CD4-positive, alpha-beta memory T cell (primary cell): ENCODE measurements at regions not wholly inside any gene's neighbourhood (a gene's known extent, or its start where the extent isn't known, plus 50 kb on each side); places are given as distances from the start of the nearest gene placed in this dataset.

Source experiments
- CTCF ChIA-PET: fragments of 350-600 bp; sonication (Branson Sonifier 250); formaldehyde crosslinking; loops from one replicate; lab custom pipeline; 2021; ENCODE audit warnings: inconsistent platforms; ENCODE audit not compliant: partially characterized antibody; lab: Charles Lee
- POLR2A ChIA-PET: fragments of 350-600 bp; sonication (Branson Sonifier 250); formaldehyde crosslinking; loops from one replicate; lab custom pipeline; 2021; ENCODE audit not compliant: partially characterized antibody; lab: Charles Lee
- DNase-seq, 5 donors: peaks; one replicate each; pipeline versions ENCODE4 v3.0.0 to v3.0.0-alpha.2; 2020 to 2022; ENCODE audit warnings: mixed read lengths in 1 of 5
- H3K27ac ChIP-seq: one replicate; pipeline ENCODE4 v1.7.0; 2013; ENCODE audit warnings: low read depth, low read length
- H3K27me3 ChIP-seq: 2 replicates; pipeline ENCODE4 v1.7.0; 2013; ENCODE audit warnings: mild to moderate bottlenecking, low read length, moderate library complexity; ENCODE audit not compliant: insufficient read depth
- H3K36me3 ChIP-seq: 2 replicates; pipeline ENCODE4 v1.7.0; 2013; ENCODE audit warnings: mild to moderate bottlenecking, low read length, moderate library complexity; ENCODE audit not compliant: insufficient read depth
- H3K4me1 ChIP-seq: 2 replicates; pipeline ENCODE4 v1.7.0; 2013; ENCODE audit warnings: mild to moderate bottlenecking, low read length, moderate library complexity; ENCODE audit not compliant: insufficient read depth
- H3K4me3 ChIP-seq, 2 donors: one replicate each; pipeline ENCODE4 v1.7.0; 2013; ENCODE audit warnings: low read length in 2 of 2, mild to moderate bottlenecking in 1 of 2
- H3K9me3 ChIP-seq, 2 donors: one replicate each; pipeline ENCODE4 v1.7.0; 2013; ENCODE audit warnings: low read length in 2 of 2, control low read depth in 1 of 2; ENCODE audit not compliant: control insufficient read depth in 1 of 2
- H3K27ac Mint-ChIP-seq, 7 donors: one replicate each; pipeline ENCODE4 v1.8.0; 2020 to 2021; ENCODE audit warnings: mixed read lengths in 7 of 7, mild to moderate bottlenecking in 6 of 7, inconsistent platforms in 3 of 7, moderate library complexity in 3 of 7
- H3K27me3 Mint-ChIP-seq, 2 donors: one replicate each; pipeline ENCODE4 v1.8.0; 2020 to 2021; ENCODE audit warnings: mixed read lengths in 2 of 2
- H3K36me3 Mint-ChIP-seq, 2 donors: one replicate each; pipeline ENCODE4 v1.8.0; 2020 to 2021; ENCODE audit warnings: mixed read lengths in 2 of 2, inconsistent platforms in 1 of 2, mild to moderate bottlenecking in 1 of 2
- H3K4me1 Mint-ChIP-seq, 4 donors: one replicate each; pipeline ENCODE4 v1.8.0; 2020 to 2021; ENCODE audit warnings: mixed read lengths in 4 of 4, mild to moderate bottlenecking in 1 of 4
- H3K4me3 Mint-ChIP-seq, 8 donors: one replicate each; pipeline ENCODE4 v1.8.0; 2020 to 2021; ENCODE audit warnings: mixed read lengths in 8 of 8, mild to moderate bottlenecking in 7 of 8, moderate library complexity in 6 of 8, inconsistent platforms in 3 of 8
- H3K9me3 Mint-ChIP-seq, 8 donors: one replicate each; pipeline ENCODE4 v1.8.0; 2020 to 2021; ENCODE audit warnings: mixed read lengths in 8 of 8, mild to moderate bottlenecking in 5 of 8, inconsistent platforms in 3 of 8, moderate library complexity in 1 of 8
- intact Hi-C: fragments of 100-400 bp; cut with micrococcal nuclease; formaldehyde crosslinking; loops from one replicate; pipeline ENCODE4 v1.15.1; 2023

DNA sequence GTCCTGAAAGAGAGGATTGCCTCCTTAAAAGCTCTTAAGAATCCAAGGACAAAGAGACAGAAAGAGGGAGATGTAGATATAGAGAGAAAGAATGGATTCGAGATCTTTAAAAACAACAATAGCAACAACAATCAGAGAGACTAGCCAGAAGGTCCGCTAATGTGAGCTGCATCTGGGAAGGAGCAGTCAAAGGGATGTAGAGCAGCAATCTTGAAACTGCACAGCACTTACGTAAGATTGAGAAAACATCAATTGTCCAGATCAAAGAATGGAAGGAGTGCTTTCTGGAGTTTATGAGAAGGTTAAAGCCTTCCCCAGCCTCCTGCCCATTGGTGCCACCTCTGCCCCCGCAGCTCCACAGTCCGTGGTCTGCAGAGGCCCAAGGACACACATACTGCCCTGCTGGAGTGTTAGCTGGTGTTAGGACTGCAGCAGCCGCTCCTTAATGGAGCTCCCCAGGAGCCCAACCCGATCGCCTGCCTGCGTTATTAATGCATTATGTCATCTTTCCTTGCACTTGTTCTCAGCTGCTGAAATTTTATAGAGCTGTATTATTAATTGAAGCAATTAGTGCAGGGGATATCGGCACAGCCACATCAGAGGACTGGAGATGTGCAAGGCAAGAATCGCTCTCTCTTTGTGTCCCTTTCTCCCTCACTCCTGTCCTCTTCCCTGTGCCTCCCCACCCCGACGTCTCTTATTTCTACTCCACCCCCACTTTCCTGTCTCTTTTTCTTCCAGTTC, 73.0 kb upstream of the CALM2 start:
- no peaks in the 10 kb centered on the region for H3K4me1 ChIP-seq
- Mint-ChIP-seq H3K36me3 (no peaks in the 10 kb centered on the region), H3K4me3 (no peak overlapping the region), H3K9me3 (no peaks in the 10 kb centered on the region), H3K27ac (peak overlapping the region in 1 of 7 donors; percentile 7), H3K27me3 (peaks cover 3 to 9% of the 10 kb centered on the region in 2 donors), H3K4me1 (no peaks in the 10 kb centered on the region)
- no peaks in the 10 kb centered on the region for H3K36me3 ChIP-seq
- CTCF ChIA-PET = no interaction called here
- H3K27ac ChIP-seq = no peak overlapping the region
- intact Hi-C loops = no loop called here
- DNase-seq = no peak
- POLR2A ChIA-PET = no interaction called here
- no peaks in the 10 kb centered on the region for H3K9me3 ChIP-seq
- H3K27me3 ChIP-seq = no peaks in the 10 kb centered on the region
- H3K4me3 ChIP-seq = no peak overlapping the region

DNA sequence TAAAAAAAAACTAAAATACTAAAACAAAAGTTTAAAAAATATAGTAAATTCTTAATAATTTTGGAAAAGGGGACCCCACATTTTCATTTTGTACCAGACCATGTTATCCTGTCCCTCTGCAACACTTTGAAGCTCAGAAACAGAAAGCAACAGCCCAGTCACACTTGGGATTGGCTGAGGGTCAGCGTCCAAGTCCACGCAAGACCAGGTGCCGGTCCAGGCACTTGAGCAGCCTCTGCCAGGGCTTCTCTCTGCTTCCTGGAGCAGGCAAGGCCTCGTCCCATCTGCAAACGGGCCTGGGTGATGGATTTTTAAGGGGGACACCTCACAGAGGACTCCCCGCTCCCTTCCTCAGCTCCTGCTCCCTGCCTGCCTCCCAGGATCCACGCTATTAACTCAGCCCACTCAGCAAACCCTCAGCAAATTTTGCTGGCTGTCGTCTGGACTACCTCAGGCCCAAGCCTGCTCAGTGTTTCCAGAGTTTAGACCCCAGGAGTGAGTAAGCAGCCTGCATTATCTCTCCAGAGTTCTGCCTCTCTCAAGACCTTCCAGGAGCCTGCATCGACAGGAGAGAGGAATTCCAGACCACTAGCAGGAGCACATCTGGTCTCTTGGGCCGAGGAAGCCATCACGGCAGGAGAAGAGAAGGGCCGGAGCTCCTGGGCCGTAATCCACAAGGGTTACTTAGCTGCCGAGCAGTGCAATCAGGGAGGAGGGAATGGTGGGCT, 67.4 kb upstream of the CALM2 start:
- no peaks in the 10 kb centered on the region for H3K4me1 ChIP-seq
- Mint-ChIP-seq H3K27me3 (peaks cover 3% of the 10 kb centered on the region in 2 donors), H3K36me3 (no peaks in the 10 kb centered on the region), H3K4me3 (no peak overlapping the region), H3K9me3 (no peaks in the 10 kb centered on the region), H3K4me1 (no peaks in the 10 kb centered on the region), H3K27ac (no peak overlapping the region)
- CTCF ChIA-PET = no interaction called here
- no peak for DNase-seq
- H3K36me3 ChIP-seq = no peaks in the 10 kb centered on the region
- no peaks in the 10 kb centered on the region for H3K9me3 ChIP-seq
- H3K27me3 ChIP-seq = no peaks in the 10 kb centered on the region
- H3K27ac ChIP-seq = no peak overlapping the region
- H3K4me3 ChIP-seq = no peak overlapping the region
- intact Hi-C loops = no loop called here
- POLR2A ChIA-PET = no interaction called here

DNA sequence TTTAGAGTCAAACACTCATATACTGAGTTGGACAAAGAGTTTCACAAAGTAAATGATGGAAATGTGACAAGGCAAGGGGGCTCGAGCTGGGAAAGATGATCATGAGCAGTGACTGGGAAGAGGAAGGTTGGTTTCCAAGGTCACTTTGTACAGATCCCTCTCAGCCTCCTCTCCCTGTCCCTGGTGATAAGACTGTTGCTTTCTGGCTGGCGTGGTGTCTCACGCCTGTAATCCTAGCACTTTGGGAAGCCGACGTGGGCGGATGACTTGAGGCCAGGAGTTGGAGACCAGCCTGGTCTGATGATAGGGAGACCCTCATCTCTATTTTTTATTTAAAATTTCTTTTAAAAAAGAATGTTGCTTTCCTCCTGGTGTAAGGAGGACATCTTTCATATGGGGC, 65.4 kb upstream of the CALM2 start:
- Histone ChIP-seq H3K9me3 (no peaks in the 10 kb centered on the region), H3K27ac (no peak overlapping the region), H3K27me3 (no peaks in the 10 kb centered on the region), H3K4me1 (no peaks in the 10 kb centered on the region), H3K4me3 (no peak overlapping the region), H3K36me3 (no peaks in the 10 kb centered on the region)
- POLR2A ChIA-PET = no interaction called here
- CTCF ChIA-PET = no interaction called here
- H3K4me1 Mint-ChIP-seq = peaks cover 0 to 2% (median 0%) of the 10 kb centered on the region in 4 donors
- H3K36me3 Mint-ChIP-seq = no peaks in the 10 kb centered on the region
- DNase-seq = no peak
- H3K4me3 Mint-ChIP-seq = no peak overlapping the region
- no peak overlapping the region for H3K27ac Mint-ChIP-seq
- H3K9me3 Mint-ChIP-seq = no peaks in the 10 kb centered on the region
- intact Hi-C loops = no loop called here
- H3K27me3 Mint-ChIP-seq = peaks cover 3 to 8% of the 10 kb centered on the region in 2 donors

DNA sequence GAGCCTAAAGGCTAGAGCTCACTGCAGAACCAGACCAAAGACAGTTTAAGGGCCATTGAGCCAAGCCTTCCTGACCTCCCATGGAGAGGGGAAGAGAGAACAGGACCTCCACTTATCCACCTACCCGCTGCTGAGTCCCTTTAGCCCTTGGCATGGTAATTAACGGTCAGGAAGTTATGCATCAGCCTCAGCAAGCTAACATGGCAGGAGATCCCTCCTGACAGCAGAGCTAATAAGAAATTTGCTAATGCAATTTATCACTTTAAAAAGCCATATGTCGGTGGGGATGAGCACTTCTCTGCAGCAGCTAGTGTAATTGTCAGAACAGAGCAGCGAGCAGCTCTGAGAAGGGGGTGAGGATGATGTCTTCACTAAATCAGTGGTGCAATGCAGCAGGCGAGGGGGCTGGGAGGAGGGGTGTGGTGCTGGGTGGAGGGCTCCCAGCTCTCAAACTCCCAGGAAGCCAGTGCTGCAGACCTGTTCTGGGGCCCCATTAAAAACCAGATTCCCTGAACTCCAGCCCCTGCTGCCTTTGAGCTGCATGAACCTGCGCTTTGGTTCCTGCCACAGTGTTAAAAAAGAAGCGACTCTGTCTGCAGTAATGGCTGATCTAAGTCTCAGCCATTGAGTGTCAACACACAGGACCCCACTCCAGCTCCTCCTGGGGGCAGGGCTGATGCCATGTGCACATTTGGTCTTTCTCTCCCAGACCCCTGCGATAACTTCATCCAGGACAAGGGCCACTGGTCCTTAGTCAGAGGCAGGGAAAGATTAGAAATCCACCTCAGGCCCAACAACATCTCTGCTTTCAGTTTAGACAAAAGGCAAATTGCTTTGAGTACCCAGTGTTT, 63.0 kb upstream of the CALM2 start:
- CTCF ChIA-PET = no interaction called here

DNA sequence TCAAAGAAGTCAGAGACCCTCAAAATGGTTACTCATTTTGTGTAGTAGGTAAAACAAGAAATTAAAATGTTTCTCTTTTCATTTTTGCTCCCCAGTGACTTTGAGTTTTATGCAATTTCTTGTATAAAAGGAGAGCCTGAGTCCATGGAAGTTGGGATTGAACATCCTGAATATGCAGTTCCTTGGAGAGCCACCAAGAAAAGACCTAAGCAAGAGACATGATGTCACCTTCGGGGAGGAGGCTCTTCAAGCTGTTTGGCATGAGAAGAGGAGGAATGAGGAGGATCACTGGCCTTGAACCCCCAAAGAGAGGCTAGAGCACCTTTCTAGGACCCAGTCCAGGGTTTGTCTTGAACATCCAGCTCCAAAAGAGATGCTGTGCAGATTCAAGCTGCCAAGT, 62.3 kb upstream of the CALM2 start:
- H3K27me3 Mint-ChIP-seq = peaks cover 0 to 15% of the 10 kb centered on the region in 2 donors
- no peaks in the 10 kb centered on the region for H3K36me3 Mint-ChIP-seq
- Histone ChIP-seq H3K36me3 (no peaks in the 10 kb centered on the region), H3K4me3 (no peak overlapping the region), H3K27me3 (no peaks in the 10 kb centered on the region), H3K27ac (no peak overlapping the region), H3K4me1 (no peaks in the 10 kb centered on the region), H3K9me3 (no peaks in the 10 kb centered on the region)
- intact Hi-C loops = no loop called here
- no peak for DNase-seq
- no peak overlapping the region for H3K27ac Mint-ChIP-seq
- ChIA-PET POLR2A (no interaction called here), CTCF (no interaction called here)
- H3K4me3 Mint-ChIP-seq = no peak overlapping the region
- H3K9me3 Mint-ChIP-seq = no peaks in the 10 kb centered on the region
- H3K4me1 Mint-ChIP-seq = peaks cover 0 to 2% (median 0%) of the 10 kb centered on the region in 4 donors

More for the DNA sequence above, 63.0 kb upstream of the CALM2 start:
- POLR2A ChIA-PET = no interaction called here
- Histone ChIP-seq H3K4me1 (no peaks in the 10 kb centered on the region), H3K27me3 (no peaks in the 10 kb centered on the region), H3K36me3 (no peaks in the 10 kb centered on the region), H3K27ac (no peak overlapping the region), H3K4me3 (no peak overlapping the region), H3K9me3 (no peaks in the 10 kb centered on the region)
- Mint-ChIP-seq H3K4me3 (no peak overlapping the region), H3K36me3 (no peaks in the 10 kb centered on the region), H3K27me3 (peaks cover 0 to 15% of the 10 kb centered on the region in 2 donors), H3K9me3 (no peaks in the 10 kb centered on the region), H3K4me1 (peaks cover 0 to 2% (median 0%) of the 10 kb centered on the region in 4 donors), H3K27ac (no peak overlapping the region)
- no peak for DNase-seq
- intact Hi-C loops = no loop called here

DNA sequence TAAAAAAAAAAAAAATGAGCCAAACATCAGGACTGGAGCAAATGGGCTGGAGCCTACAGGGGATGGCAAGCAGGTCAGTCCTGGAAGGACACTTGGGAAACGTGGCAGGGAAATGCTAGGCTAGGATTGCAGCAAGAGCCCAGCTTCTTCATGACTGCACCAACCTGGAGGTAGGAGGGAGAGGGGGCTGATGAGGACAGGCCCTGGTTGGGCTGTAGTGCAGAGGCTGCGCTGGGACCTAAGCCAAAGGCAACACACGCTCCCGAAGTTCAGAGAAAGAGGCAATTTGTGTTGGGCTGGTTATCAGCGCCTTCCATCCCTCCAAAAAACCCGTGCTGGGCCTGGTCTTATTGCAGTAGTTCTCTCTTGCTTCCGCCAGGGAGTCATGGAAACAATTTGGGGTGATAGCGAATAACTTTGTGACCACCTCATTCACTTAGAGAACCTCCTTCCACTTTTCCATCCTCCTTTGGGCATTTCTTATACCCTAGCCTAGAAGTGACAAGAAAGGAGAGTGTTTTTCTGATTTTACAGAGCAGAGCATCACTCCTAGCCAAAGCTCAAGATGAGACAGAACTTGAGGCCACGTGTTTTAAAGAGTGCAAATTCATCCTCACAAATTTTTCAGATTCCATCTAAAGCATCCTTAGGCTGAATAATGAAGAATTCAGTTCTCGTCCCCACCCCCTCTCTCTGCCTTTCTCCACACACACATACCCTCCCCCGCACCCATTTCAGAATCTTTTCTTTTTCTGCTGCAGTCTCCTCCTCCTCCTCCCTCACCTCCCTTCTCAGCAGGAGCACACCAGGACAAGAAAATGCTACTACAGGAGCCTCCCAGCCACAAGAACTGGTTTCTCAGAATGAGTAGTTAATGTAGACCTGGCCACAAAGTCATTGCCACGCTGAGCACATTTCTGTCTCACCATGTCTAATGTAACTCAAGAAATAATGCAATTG, 61.3 kb upstream of the CALM2 start:
- Mint-ChIP-seq H3K36me3 (no peaks in the 10 kb centered on the region), H3K27ac (peak overlapping the region in 1 of 7 donors; percentile 34), H3K9me3 (no peaks in the 10 kb centered on the region), H3K4me3 (no peak overlapping the region), H3K4me1 (peaks cover 0 to 2% (median 0%) of the 10 kb centered on the region in 4 donors), H3K27me3 (peaks cover 0 to 17% of the 10 kb centered on the region in 2 donors)
- H3K27ac ChIP-seq = no peak overlapping the region
- no peak for DNase-seq
- ChIA-PET POLR2A (interaction anchor here (0.6 kb wide), 1 partner anchor 293 kb away, joined by 3 read pairs; no protein-coding TSS in a partner anchor), CTCF (no interaction called here)
- H3K27me3 ChIP-seq = no peaks in the 10 kb centered on the region
- no peak overlapping the region for H3K4me3 ChIP-seq
- H3K9me3 ChIP-seq = no peaks in the 10 kb centered on the region
- intact Hi-C loops = no loop called here
- no peaks in the 10 kb centered on the region for H3K36me3 ChIP-seq
- H3K4me1 ChIP-seq = no peaks in the 10 kb centered on the region
